ENCODE measurements at regions not wholly inside any gene's neighbourhood (a gene's known extent, or its start where the extent isn't known, plus 50 kb on each side); places are given as distances from the start of the nearest gene placed in this dataset.

DNA sequence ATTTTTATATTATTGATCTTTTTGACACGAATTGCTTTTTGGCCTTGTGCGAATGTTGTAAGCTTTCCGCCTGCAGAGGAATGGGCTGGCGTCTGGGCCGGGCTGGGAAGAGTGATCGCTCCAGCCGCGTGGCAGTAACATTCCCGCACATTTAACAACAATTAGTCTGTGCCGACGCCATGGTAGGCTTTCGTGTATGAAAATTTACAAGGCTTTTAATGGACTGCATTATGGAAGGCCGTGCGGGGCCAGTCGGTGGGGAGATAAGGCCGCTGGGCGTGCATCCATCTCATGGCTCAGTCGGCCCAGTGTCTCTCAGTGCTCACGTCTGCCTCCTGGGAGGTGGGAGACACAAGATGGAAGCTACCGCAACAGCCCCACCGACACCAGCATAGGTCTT, 142.2 kb downstream of the PHETA1 start:
- no peak for TF ChIP-seq POLR2A (IDR thresholded peaks at IDR 0.05)
- no peak for TF ChIP-seq EP300 (IDR thresholded peaks at IDR 0.05)
